ENCODE measurements at regions not wholly inside any gene's neighbourhood (a gene's known extent, or its start where the extent isn't known, plus 50 kb on each side); places are given as distances from the start of the nearest gene placed in this dataset.

DNA sequence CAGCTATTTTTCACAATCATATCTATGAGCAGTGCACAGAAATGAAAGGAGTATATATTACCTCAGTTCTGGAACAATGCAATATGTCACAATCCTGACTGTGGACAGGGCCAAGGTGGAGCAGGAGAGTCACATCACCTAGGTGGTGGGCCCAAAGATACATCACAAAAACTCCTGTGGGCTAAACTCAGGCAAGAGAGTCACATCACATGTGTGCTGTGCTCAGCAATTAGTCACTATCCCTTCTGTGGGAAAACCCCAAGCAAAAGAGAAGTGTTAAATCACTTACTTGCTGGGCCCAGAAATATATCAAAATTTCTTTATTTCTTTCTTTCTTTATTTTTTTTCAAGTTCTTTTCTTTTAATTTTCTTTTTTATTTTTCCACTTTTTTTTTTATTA is 249.6 kb downstream of the RPS4Y2 start:
- TF ChIP-seq, protein P1, sequence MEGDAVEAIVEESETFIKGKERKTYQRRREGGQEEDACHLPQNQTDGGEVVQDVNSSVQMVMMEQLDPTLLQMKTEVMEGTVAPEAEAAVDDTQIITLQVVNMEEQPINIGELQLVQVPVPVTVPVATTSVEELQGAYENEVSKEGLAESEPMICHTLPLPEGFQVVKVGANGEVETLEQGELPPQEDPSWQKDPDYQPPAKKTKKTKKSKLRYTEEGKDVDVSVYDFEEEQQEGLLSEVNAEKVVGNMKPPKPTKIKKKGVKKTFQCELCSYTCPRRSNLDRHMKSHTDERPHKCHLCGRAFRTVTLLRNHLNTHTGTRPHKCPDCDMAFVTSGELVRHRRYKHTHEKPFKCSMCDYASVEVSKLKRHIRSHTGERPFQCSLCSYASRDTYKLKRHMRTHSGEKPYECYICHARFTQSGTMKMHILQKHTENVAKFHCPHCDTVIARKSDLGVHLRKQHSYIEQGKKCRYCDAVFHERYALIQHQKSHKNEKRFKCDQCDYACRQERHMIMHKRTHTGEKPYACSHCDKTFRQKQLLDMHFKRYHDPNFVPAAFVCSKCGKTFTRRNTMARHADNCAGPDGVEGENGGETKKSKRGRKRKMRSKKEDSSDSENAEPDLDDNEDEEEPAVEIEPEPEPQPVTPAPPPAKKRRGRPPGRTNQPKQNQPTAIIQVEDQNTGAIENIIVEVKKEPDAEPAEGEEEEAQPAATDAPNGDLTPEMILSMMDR (IDR thresholded peaks at IDR 0.05), result no peak
- no peak for TF ChIP-seq POLR2A (IDR thresholded peaks at IDR 0.05)
